Fibroblast of skin of left biceps (primary cell): ENCODE measurements at regions not wholly inside any gene's neighbourhood (a gene's known extent, or its start where the extent isn't known, plus 50 kb on each side); places are given as distances from the start of the nearest gene placed in this dataset.
A peak's percentile ranks its signal among the peaks of the same experiment; 100 is the strongest.
"Not testable (repeated sequence)": the region's sequence is repeated elsewhere in the genome, so short reads cannot be mapped to it uniquely, and the experiment has no call there.

ENCODE experiments used
- DNase-seq, 2 experiments: peaks; one replicate each; pipeline ENCODE4 v3.0.0-alpha.2; 2013; ENCODE audit warnings: low read depth in 2 of 2

- no peak for DNase-seq
Measured at GRCh38 chr20:41726727-41727126, 108.5 kb upstream of the CHD6 start.

GRCh38 chr20:41719151-41719550 lies 101.0 kb upstream of the CHD6 start:
- DNase-seq = no peak

GRCh38 chr20:41717483-41717882 lies 99.3 kb upstream of the CHD6 start:
- no peak for DNase-seq

GRCh38 chr20:41716911-41717310 lies 98.7 kb upstream of the CHD6 start:
- no peak for DNase-seq

- no peak for DNase-seq
Measured at GRCh38 chr20:41716436-41716835, 98.3 kb upstream of the CHD6 start.

- no peak for DNase-seq
Measured at GRCh38 chr20:41715526-41715925, 97.3 kb upstream of the CHD6 start.

GRCh38 chr20:41714030-41714429 lies 95.9 kb upstream of the CHD6 start:
- no peak for DNase-seq

GRCh38 chr20:41704896-41705295 lies 86.7 kb upstream of the CHD6 start:
- no peak for DNase-seq

- DNase-seq = no peak
Measured at GRCh38 chr20:41702647-41703046, 84.5 kb upstream of the CHD6 start.

- DNase-seq = no peak
Measured at GRCh38 chr20:41701588-41702348, 83.6 kb upstream of the CHD6 start.

- not testable (repeated sequence) for DNase-seq
Measured at GRCh38 chr20:41699673-41700072, 81.5 kb upstream of the CHD6 start.

GRCh38 chr20:41697861-41698559 lies 79.8 kb upstream of the CHD6 start:
- peak in 1 of 2 experiments; percentile 17 for DNase-seq

GRCh38 chr20:41696428-41696827 lies 78.3 kb upstream of the CHD6 start:
- DNase-seq = no peak

GRCh38 chr20:41694796-41695195 lies 76.6 kb upstream of the CHD6 start:
- DNase-seq = no peak

GRCh38 chr20:41693136-41693979 lies 75.2 kb upstream of the CHD6 start:
- peak; percentile 58 to 66 for DNase-seq

- DNase-seq = peak; percentile 32 to 33
Measured at GRCh38 chr20:41692479-41693135, 74.4 kb upstream of the CHD6 start.

GRCh38 chr20:41691443-41691842 lies 73.3 kb upstream of the CHD6 start:
- no peak for DNase-seq

- no peak for DNase-seq
Measured at GRCh38 chr20:41690702-41691101, 72.5 kb upstream of the CHD6 start.

GRCh38 chr20:41686961-41687360 lies 68.8 kb upstream of the CHD6 start:
- no peak for DNase-seq

- not testable (repeated sequence) for DNase-seq
Measured at GRCh38 chr20:41685145-41685544, 67.0 kb upstream of the CHD6 start.

GRCh38 chr20:41678799-41679198 lies 60.6 kb upstream of the CHD6 start:
- DNase-seq = no peak

GRCh38 chr20:41672282-41672681 lies 54.1 kb upstream of the CHD6 start:
- DNase-seq = no peak
